CD14-positive monocyte (primary cell): ENCODE measurements at regions not wholly inside any gene's neighbourhood (a gene's known extent, or its start where the extent isn't known, plus 50 kb on each side); places are given as distances from the start of the nearest gene placed in this dataset.

Source experiments
- DNase-seq, 3 donors: peaks; one replicate each; pipeline ENCODE4 v3.0.0-alpha.2; 2011 to 2022
- H2AFZ ChIP-seq: 2 replicates; pipeline ENCODE4 v1.6.0; 2012; ENCODE audit warnings: mild to moderate bottlenecking, low read depth, low read length, inconsistent platforms; ENCODE audit not compliant: insufficient read depth, poor library complexity, severe bottlenecking
- H3K27ac ChIP-seq, 2 donors: 1 replicate in 1 of 2; 2 replicates in 1 of 2; pipeline ENCODE4 v1.5.1; 2012 to 2013; ENCODE audit warnings: low read length in 2 of 2, control low read depth in 1 of 2, inconsistent platforms in 1 of 2, low read depth in 1 of 2, mild to moderate bottlenecking in 1 of 2
- H3K27me3 ChIP-seq, 2 donors: one replicate each; pipeline versions ENCODE4 v1.6.0 to v1.6.1; 2011 to 2013; ENCODE audit warnings: low read length in 2 of 2; ENCODE audit not compliant: control insufficient read depth in 2 of 2, insufficient read depth in 2 of 2
- H3K36me3 ChIP-seq, 2 donors: replicated peaks in 1 of 2; 1 replicate in 1 of 2; 2 replicates in 1 of 2; pipeline versions ENCODE4 v1.5.1 to v1.6.1; 2012 to 2013; ENCODE audit warnings: low read length in 2 of 2, control low read depth in 1 of 2, inconsistent platforms in 1 of 2, mild to moderate bottlenecking in 1 of 2; ENCODE audit not compliant: insufficient read depth in 2 of 2, control insufficient read depth in 1 of 2
- H3K4me1 ChIP-seq, 2 donors: 1 replicate in 1 of 2; 2 replicates in 1 of 2; pipeline versions ENCODE4 v1.5.1 to v1.6.1; 2012 to 2013; ENCODE audit warnings: low read length in 2 of 2, control low read depth in 1 of 2, inconsistent platforms in 1 of 2, mild to moderate bottlenecking in 1 of 2, moderate library complexity in 1 of 2; ENCODE audit not compliant: insufficient read depth in 2 of 2, control insufficient read depth in 1 of 2
- H3K4me2 ChIP-seq: replicated peaks from 2 replicates; pipeline ENCODE3; 2012; ENCODE audit warnings: low read length, moderate library complexity, mild to moderate bottlenecking; ENCODE audit not compliant: poor library complexity, severe bottlenecking; ENCODE audit errors: extremely low read depth
- H3K4me3 ChIP-seq, 3 experiments: fragments of 200-600 bp in 1 of 3; sonication (generic) in 1 of 3; replicated peaks in 1 of 3; 1 replicate in 2 of 3; 2 replicates in 1 of 3; pipeline ENCODE4 v1.5.1; 2011 to 2013; ENCODE audit warnings: low read length in 3 of 3, mild to moderate bottlenecking in 3 of 3, control low read depth in 2 of 3, low read depth in 2 of 3, inconsistent platforms in 1 of 3, moderate library complexity in 1 of 3
- H3K79me2 ChIP-seq: 2 replicates; pipeline ENCODE4 v1.6.0; 2012; ENCODE audit warnings: mild to moderate bottlenecking, control low read depth, inconsistent platforms, low read length, moderate library complexity; ENCODE audit not compliant: insufficient read depth
- H3K9ac ChIP-seq: 2 replicates; pipeline ENCODE4 v1.6.0; 2017; ENCODE audit warnings: low read length, mild to moderate bottlenecking; ENCODE audit not compliant: insufficient read depth, poor library complexity, severe bottlenecking
- H3K9me3 ChIP-seq, 2 donors: replicated peaks in 1 of 2; 1 replicate in 1 of 2; 2 replicates in 1 of 2; pipeline versions ENCODE4 v1.5.1 to v1.6.1; 2012 to 2013; ENCODE audit warnings: low read length in 2 of 2, control low read depth in 1 of 2; ENCODE audit not compliant: control insufficient read depth in 1 of 2, insufficient read depth in 1 of 2
- H4K20me1 ChIP-seq: 2 replicates; pipeline ENCODE4 v1.6.0; 2012; ENCODE audit warnings: mild to moderate bottlenecking, low read length, control low read depth, moderate library complexity; ENCODE audit not compliant: insufficient read depth
- H3K27ac Mint-ChIP-seq, 7 donors: one replicate each; pipeline ENCODE4 v1.8.0; 2020; ENCODE audit warnings: mild to moderate bottlenecking in 7 of 7, mixed read lengths in 7 of 7, moderate library complexity in 6 of 7, inconsistent platforms in 2 of 7
- H3K27me3 Mint-ChIP-seq, 3 donors: one replicate each; pipeline ENCODE4 v1.8.0; 2021 to 2022; ENCODE audit warnings: low read depth in 3 of 3, mild to moderate bottlenecking in 3 of 3, mixed read lengths in 3 of 3, moderate library complexity in 3 of 3, inconsistent platforms in 1 of 3
- H3K36me3 Mint-ChIP-seq, 2 donors: one replicate each; pipeline ENCODE4 v1.8.0; 2020; ENCODE audit warnings: mixed read lengths in 2 of 2, inconsistent platforms in 1 of 2, mild to moderate bottlenecking in 1 of 2
- H3K4me1 Mint-ChIP-seq: one replicate; pipeline ENCODE4 v1.8.0; 2020; ENCODE audit warnings: mild to moderate bottlenecking, mixed read lengths
- H3K4me3 Mint-ChIP-seq, 2 donors: one replicate each; pipeline ENCODE4 v1.8.0; 2020; ENCODE audit warnings: mild to moderate bottlenecking in 2 of 2, mixed read lengths in 2 of 2, moderate library complexity in 1 of 2
- H3K9me3 Mint-ChIP-seq, 7 donors: one replicate each; pipeline ENCODE4 v1.8.0; 2020 to 2022; ENCODE audit warnings: mixed read lengths in 7 of 7, mild to moderate bottlenecking in 6 of 7, moderate library complexity in 6 of 7, inconsistent platforms in 2 of 7
- CTCF ChIP-seq: fragments of 200-600 bp; IDR thresholded peaks from one replicate; pipeline ENCODE4 v1.8.0; 2022; ENCODE audit warnings: antibody characterized with exemption, mild to moderate bottlenecking
- WGBS: methylation state at CpG from one replicate; pipeline ENCODE4 v1.1.5; 2013; ENCODE audit warnings: missing lambda C conversion rate; ENCODE audit not compliant: insufficient coverage; 5-methylcytosine and 5-hydroxymethylcytosine counted together
- intact Hi-C, 2 donors: fragments of 100-400 bp; cut with micrococcal nuclease; formaldehyde crosslinking; loops; one replicate each; pipeline versions ENCODE4 v1.15.0 to v1.15.1; 2023

- no peaks in the 10 kb centered on the region for H3K27me3 ChIP-seq
- H4K20me1 ChIP-seq, result no peaks in the 10 kb centered on the region
- no peak overlapping the region for H3K4me3 ChIP-seq
- no peaks in the 10 kb centered on the region for H3K4me1 Mint-ChIP-seq
- no peak overlapping the region for H3K4me3 Mint-ChIP-seq
- H3K9me3 ChIP-seq, result no peaks in the 10 kb centered on the region
- no peak overlapping the region for H3K4me2 ChIP-seq
- H3K79me2 ChIP-seq, result no peaks in the 10 kb centered on the region
- TF ChIP-seq CTCF, result no peak
- peaks cover 0 to 5% (median 0%) of the 10 kb centered on the region in 7 donors for H3K9me3 Mint-ChIP-seq
- no peak for DNase-seq
- no peak overlapping the region for H3K9ac ChIP-seq
- 92% methylated on average over 1 of the region's 1 CpG for WGBS
- intact Hi-C loops, result no loop called here
- no peak overlapping the region for H3K27ac ChIP-seq
- no peak overlapping the region for H2AFZ ChIP-seq
- no peaks in the 10 kb centered on the region for H3K36me3 ChIP-seq
- no peaks in the 10 kb centered on the region for H3K27me3 Mint-ChIP-seq
- H3K4me1 ChIP-seq, result no peaks in the 10 kb centered on the region
- H3K36me3 Mint-ChIP-seq, result no peaks in the 10 kb centered on the region
- no peak overlapping the region for H3K27ac Mint-ChIP-seq
These were observed 93.0 kb upstream of the PAPPA start for GRCh38 chr9:116060631-116061030.

- Mint-ChIP-seq H3K4me3 (no peak overlapping the region), H3K4me1 (no peaks in the 10 kb centered on the region), H3K36me3 (no peaks in the 10 kb centered on the region), H3K9me3 (peaks cover 0 to 6% (median 0%) of the 10 kb centered on the region in 7 donors), H3K27me3 (no peaks in the 10 kb centered on the region), H3K27ac (peak overlapping the region in 1 of 7 donors; percentile 2)
- Histone ChIP-seq H4K20me1 (no peaks in the 10 kb centered on the region), H3K27ac (no peak overlapping the region), H3K4me1 (no peaks in the 10 kb centered on the region), H3K27me3 (no peaks in the 10 kb centered on the region), H3K36me3 (no peaks in the 10 kb centered on the region), H3K4me3 (no peak overlapping the region), H3K9ac (no peak overlapping the region), H3K79me2 (no peaks in the 10 kb centered on the region), H2AFZ (no peak overlapping the region), H3K9me3 (no peaks in the 10 kb centered on the region), H3K4me2 (no peak overlapping the region)
- intact Hi-C loops, result no loop called here
- no CpG with 5 or more reads among the region's 2 CpGs for WGBS
- DNase-seq, result no peak
- no peak for TF ChIP-seq CTCF
These were observed 91.9 kb upstream of the PAPPA start for GRCh38 chr9:116061546-116062205.
